ENCODE measurements at regions not wholly inside any gene's neighbourhood (a gene's known extent, or its start where the extent isn't known, plus 50 kb on each side); places are given as distances from the start of the nearest gene placed in this dataset.
"Not testable (repeated sequence)": the region's sequence is repeated elsewhere in the genome, so short reads cannot be mapped to it uniquely, and the experiment has no call there.

- DNase-seq: peak; percentile 88
Measured at GRCh38 chr14:105581551-105582341, 55.4 kb downstream of the TMEM121 start.

- peak; percentile 12 for DNase-seq
Measured at GRCh38 chr14:105582639-105583038, 56.3 kb downstream of the TMEM121 start.

GRCh38 chr14:105583914-105584313 is 57.5 kb downstream of the TMEM121 start:
- DNase-seq: not testable (repeated sequence)

- not testable (repeated sequence) for DNase-seq
Measured at GRCh38 chr14:105585290-105585689, 58.9 kb downstream of the TMEM121 start.

- peak; percentile 45 for DNase-seq
Measured at GRCh38 chr14:105585722-105586121, 59.3 kb downstream of the TMEM121 start.

- DNase-seq: not testable (repeated sequence)
Measured at GRCh38 chr14:105586144-105586872, 59.9 kb downstream of the TMEM121 start.

- not testable (repeated sequence) for DNase-seq
Measured at GRCh38 chr14:105587034-105587433, 60.7 kb downstream of the TMEM121 start.

- DNase-seq: not testable (repeated sequence)
Measured at GRCh38 chr14:105587482-105588235, 61.3 kb downstream of the TMEM121 start.

GRCh38 chr14:105588236-105588860 is 62.0 kb downstream of the TMEM121 start:
- no peak for DNase-seq

GRCh38 chr14:105589161-105589925 is 63.0 kb downstream of the TMEM121 start:
- no peak for DNase-seq

GRCh38 chr14:105589926-105590185 is 63.5 kb downstream of the TMEM121 start:
- not testable (repeated sequence) for DNase-seq

GRCh38 chr14:105591052-105591451 is 64.7 kb downstream of the TMEM121 start:
- peak; percentile 28 for DNase-seq

GRCh38 chr14:105591792-105592341 is 65.5 kb downstream of the TMEM121 start:
- not testable (repeated sequence) for DNase-seq

- not testable (repeated sequence) for DNase-seq
Measured at GRCh38 chr14:105592646-105593045, 66.3 kb downstream of the TMEM121 start.

GRCh38 chr14:105595346-105595745 is 69.0 kb downstream of the TMEM121 start:
- not testable (repeated sequence) for DNase-seq

GRCh38 chr14:105596374-105596773 is 70.0 kb downstream of the TMEM121 start:
- DNase-seq: not testable (repeated sequence)

GRCh38 chr14:105598040-105598763 is 71.8 kb downstream of the TMEM121 start:
- not testable (repeated sequence) for DNase-seq

GRCh38 chr14:105598925-105599586 is 72.7 kb downstream of the TMEM121 start:
- not testable (repeated sequence) for DNase-seq

- DNase-seq: not testable (repeated sequence)
Measured at GRCh38 chr14:105600195-105600938, 74.0 kb downstream of the TMEM121 start.

- DNase-seq: no peak
Measured at GRCh38 chr14:105600939-105601359, 74.6 kb downstream of the TMEM121 start.
